ENCODE measurements at regions not wholly inside any gene's neighbourhood (a gene's known extent, or its start where the extent isn't known, plus 50 kb on each side); places are given as distances from the start of the nearest gene placed in this dataset.

DNA sequence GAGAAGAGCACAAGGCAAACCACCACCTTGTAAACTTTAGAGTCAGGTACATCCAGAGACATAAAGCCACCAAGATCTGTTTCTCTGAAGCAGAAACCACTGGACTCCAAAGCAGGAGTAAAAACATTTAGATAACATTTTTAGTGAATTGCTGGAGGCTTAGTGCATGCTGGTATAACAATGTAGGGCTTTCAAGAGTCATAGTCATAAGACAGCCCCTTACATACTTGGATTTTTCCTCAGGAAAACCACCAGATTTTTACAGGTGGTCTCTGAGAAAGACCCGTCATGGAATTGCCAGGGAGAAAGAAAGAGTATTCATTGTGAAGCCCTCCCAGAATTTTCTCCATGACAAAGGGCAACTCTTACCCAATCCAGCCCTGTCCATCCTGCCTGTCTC, 434.5 kb upstream of the NAALADL2 start:
- no peak for TF ChIP-seq POLR2A (IDR thresholded peaks at IDR 0.05)
- TF ChIP-seq, protein P1, sequence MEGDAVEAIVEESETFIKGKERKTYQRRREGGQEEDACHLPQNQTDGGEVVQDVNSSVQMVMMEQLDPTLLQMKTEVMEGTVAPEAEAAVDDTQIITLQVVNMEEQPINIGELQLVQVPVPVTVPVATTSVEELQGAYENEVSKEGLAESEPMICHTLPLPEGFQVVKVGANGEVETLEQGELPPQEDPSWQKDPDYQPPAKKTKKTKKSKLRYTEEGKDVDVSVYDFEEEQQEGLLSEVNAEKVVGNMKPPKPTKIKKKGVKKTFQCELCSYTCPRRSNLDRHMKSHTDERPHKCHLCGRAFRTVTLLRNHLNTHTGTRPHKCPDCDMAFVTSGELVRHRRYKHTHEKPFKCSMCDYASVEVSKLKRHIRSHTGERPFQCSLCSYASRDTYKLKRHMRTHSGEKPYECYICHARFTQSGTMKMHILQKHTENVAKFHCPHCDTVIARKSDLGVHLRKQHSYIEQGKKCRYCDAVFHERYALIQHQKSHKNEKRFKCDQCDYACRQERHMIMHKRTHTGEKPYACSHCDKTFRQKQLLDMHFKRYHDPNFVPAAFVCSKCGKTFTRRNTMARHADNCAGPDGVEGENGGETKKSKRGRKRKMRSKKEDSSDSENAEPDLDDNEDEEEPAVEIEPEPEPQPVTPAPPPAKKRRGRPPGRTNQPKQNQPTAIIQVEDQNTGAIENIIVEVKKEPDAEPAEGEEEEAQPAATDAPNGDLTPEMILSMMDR (IDR thresholded peaks at IDR 0.05) = no peak
